Activated CD8-positive, alpha-beta memory T cell treated with anti-CD3 and anti-CD28 coated beads for 48 hours (primary cell): ENCODE measurements at regions not wholly inside any gene's neighbourhood (a gene's known extent, or its start where the extent isn't known, plus 50 kb on each side); places are given as distances from the start of the nearest gene placed in this dataset.
"Not testable (repeated sequence)": the region's sequence is repeated elsewhere in the genome, so short reads cannot be mapped to it uniquely, and the experiment has no call there.

Source experiments
- DNase-seq, 3 experiments: peaks; one replicate each; pipeline ENCODE4 v3.0.0-alpha.2; 2020; ENCODE audit warnings: low read depth in 2 of 3, low spot score in 2 of 3

GRCh38 chr7:150098592-150098991 lies 224.6 kb upstream of the LRRC61 start:
- DNase-seq: not testable (repeated sequence)

- not testable (repeated sequence) for DNase-seq
Measured at GRCh38 chr7:150101282-150101681, 221.9 kb upstream of the LRRC61 start.

- DNase-seq: not testable (repeated sequence)
Measured at GRCh38 chr7:150107283-150107682, 215.9 kb upstream of the LRRC61 start.

GRCh38 chr7:150110375-150110820 lies 212.8 kb upstream of the LRRC61 start:
- DNase-seq: peak in 1 of 3 experiments; percentile 4

GRCh38 chr7:150110882-150111281 lies 212.3 kb upstream of the LRRC61 start:
- DNase-seq: not testable (repeated sequence)

- not testable (repeated sequence) for DNase-seq
Measured at GRCh38 chr7:150111373-150112139, 211.6 kb upstream of the LRRC61 start.

GRCh38 chr7:150113301-150113700 lies 209.9 kb upstream of the LRRC61 start:
- DNase-seq: not testable (repeated sequence)

GRCh38 chr7:150114591-150114990 lies 208.6 kb upstream of the LRRC61 start:
- DNase-seq: not testable (repeated sequence)

GRCh38 chr7:150119966-150120365 lies 203.2 kb upstream of the LRRC61 start:
- not testable (repeated sequence) for DNase-seq

- DNase-seq: not testable (repeated sequence)
Measured at GRCh38 chr7:150125831-150126230, 197.3 kb upstream of the LRRC61 start.

- DNase-seq: not testable (repeated sequence)
Measured at GRCh38 chr7:150134451-150134850, 188.7 kb upstream of the LRRC61 start.

GRCh38 chr7:150135620-150136190 lies 187.4 kb upstream of the LRRC61 start:
- DNase-seq: not testable (repeated sequence)

GRCh38 chr7:150139840-150140239 lies 183.3 kb upstream of the LRRC61 start:
- not testable (repeated sequence) for DNase-seq

GRCh38 chr7:150141525-150142345 lies 181.4 kb upstream of the LRRC61 start:
- not testable (repeated sequence) for DNase-seq

- not testable (repeated sequence) for DNase-seq
Measured at GRCh38 chr7:150146124-150146523, 177.0 kb upstream of the LRRC61 start.

GRCh38 chr7:150147524-150147923 lies 175.6 kb upstream of the LRRC61 start:
- DNase-seq: not testable (repeated sequence)

- DNase-seq: not testable (repeated sequence)
Measured at GRCh38 chr7:150156015-150156414, 167.1 kb upstream of the LRRC61 start.

- not testable (repeated sequence) for DNase-seq
Measured at GRCh38 chr7:150158696-150159095, 164.5 kb upstream of the LRRC61 start.

GRCh38 chr7:150169515-150169914 lies 153.6 kb upstream of the LRRC61 start:
- not testable (repeated sequence) for DNase-seq

- not testable (repeated sequence) for DNase-seq
Measured at GRCh38 chr7:150169943-150170490, 153.1 kb upstream of the LRRC61 start.

- DNase-seq: not testable (repeated sequence)
Measured at GRCh38 chr7:150183602-150184001, 139.6 kb upstream of the LRRC61 start.
